ENCODE measurements at regions not wholly inside any gene's neighbourhood (a gene's known extent, or its start where the extent isn't known, plus 50 kb on each side); places are given as distances from the start of the nearest gene placed in this dataset.

DNA sequence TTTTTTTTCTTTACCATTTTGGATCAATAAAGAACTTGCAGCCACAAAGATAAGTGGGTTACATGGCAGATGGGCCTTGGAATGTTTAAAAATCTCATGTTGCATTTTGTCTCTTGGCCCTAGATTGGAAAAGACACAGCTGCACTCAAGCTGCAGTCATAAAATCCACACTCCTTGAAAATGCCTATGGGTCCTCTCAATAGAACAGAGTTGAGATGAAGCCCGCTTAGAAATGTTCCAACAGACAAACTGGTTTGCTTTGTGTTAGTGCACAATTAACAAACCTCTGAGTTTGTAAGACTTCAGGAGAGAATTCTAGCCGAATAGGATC lies 401.2 kb upstream of the CDIN1 start:
- H4K20me1 ChIP-seq (ENCODE audit: control insufficient read depth, insufficient read depth): no peaks in the 10 kb centered on the region
- no peak overlapping the region for H2AFZ ChIP-seq (ENCODE audit: control insufficient read depth, low read depth, low read length)
- no peak overlapping the region for H3K4me2 ChIP-seq (ENCODE audit: control insufficient read depth, insufficient read depth)
- H3K79me2 ChIP-seq (ENCODE audit: control insufficient read depth, insufficient read depth, low read length): no peaks in the 10 kb centered on the region
- intact Hi-C loops (cut with micrococcal nuclease; ENCODE audit: unreplicated experiment) (no loop called here), in situ Hi-C loops (cut with MboI) (no loop called here)
- H3K27me3 ChIP-seq (replicated peaks in 1 of 2; ENCODE audit: control insufficient read depth in 2 of 2, insufficient read depth in 2 of 2, low read length in 1 of 2): no peaks in the 10 kb centered on the region
- no peak overlapping the region for H3K9ac ChIP-seq (ENCODE audit: control insufficient read depth, insufficient read depth, low read length)
- 5% methylated on average over 2 of the region's 2 CpGs for WGBS (ENCODE audit: insufficient coverage, insufficient replicate concordance, low lambda C conversion rate, missing lambda C conversion rate)
- no peak for ATAC-seq
- no peak for FAIRE-seq
- H3K9me3 ChIP-seq (replicated peaks; ENCODE audit: control insufficient read depth, insufficient read depth, low read length): no peaks in the 10 kb centered on the region
- ChIA-PET CTCF (no interaction called here), POLR2A (no interaction called here), SMC1A (ENCODE audit: uncharacterized antibody, unreplicated experiment) (no interaction called here), RAD21 (ENCODE audit: unreplicated experiment) (no interaction called here)
- BruUV-seq (replicated peaks): no TSS peak
- no peak overlapping the region for H3K27ac ChIP-seq (ENCODE audit: control insufficient read depth, insufficient read depth)
- no peak for TF ChIP-seq TCF12 (IDR thresholded peaks at IDR 0.05; ENCODE audit: low read depth, low read length)
- no peak for TF ChIP-seq STAT1 (conservative IDR thresholded peaks at IDR 0.05)
- TF ChIP-seq DPF2 (IDR thresholded peaks at IDR 0.05): no peak
- no peak for TF ChIP-seq NR2C2 (IDR thresholded peaks at IDR 0.05; ENCODE audit: borderline replicate concordance, control insufficient read depth, insufficient read length, low read depth)
- TF ChIP-seq SP1 (IDR thresholded peaks at IDR 0.05; ENCODE audit: low read depth, low read length): no peak
- TF ChIP-seq ZNF274 (IDR thresholded peaks at IDR 0.05; ENCODE audit: insufficient read depth, insufficient read length): no peak
- TF ChIP-seq CBFB (IDR thresholded peaks at IDR 0.05; ENCODE audit: low read depth): no peak
- TF ChIP-seq HDAC2 (IDR thresholded peaks at IDR 0.05): no peak
- no peak for TF ChIP-seq IKZF1 (conservative IDR thresholded peaks at IDR 0.05)
- TF ChIP-seq, protein P1, sequence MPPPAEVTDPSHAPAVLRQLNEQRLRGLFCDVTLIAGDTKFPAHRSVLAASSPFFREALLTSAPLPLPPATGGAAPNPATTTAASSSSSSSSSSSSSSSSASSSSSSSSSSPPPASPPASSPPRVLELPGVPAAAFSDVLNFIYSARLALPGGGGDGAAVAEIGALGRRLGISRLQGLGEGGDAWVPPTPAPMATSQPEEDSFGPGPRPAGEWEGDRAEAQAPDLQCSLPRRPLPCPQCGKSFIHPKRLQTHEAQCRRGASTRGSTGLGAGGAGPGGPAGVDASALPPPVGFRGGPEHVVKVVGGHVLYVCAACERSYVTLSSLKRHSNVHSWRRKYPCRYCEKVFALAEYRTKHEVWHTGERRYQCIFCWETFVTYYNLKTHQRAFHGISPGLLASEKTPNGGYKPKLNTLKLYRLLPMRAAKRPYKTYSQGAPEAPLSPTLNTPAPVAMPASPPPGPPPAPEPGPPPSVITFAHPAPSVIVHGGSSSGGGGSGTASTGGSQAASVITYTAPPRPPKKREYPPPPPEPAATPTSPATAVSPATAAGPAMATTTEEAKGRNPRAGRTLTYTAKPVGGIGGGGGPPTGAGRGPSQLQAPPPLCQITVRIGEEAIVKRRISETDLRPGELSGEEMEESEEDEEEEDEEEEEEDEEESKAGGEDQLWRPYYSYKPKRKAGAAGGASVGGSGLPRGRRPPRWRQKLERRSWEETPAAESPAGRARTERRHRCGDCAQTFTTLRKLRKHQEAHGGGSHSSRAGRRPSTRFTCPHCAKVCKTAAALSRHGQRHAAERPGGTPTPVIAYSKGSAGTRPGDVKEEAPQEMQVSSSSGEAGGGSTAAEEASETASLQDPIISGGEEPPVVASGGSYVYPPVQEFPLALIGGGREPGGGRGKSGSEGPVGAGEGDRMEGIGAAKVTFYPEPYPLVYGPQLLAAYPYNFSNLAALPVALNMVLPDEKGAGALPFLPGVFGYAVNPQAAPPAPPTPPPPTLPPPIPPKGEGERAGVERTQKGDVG (CRISPR knock-in tag; IDR thresholded peaks at IDR 0.05): no peak
- no peak for TF ChIP-seq RBBP5 (conservative IDR thresholded peaks at IDR 0.05)
- no peak for TF ChIP-seq CEBPZ (IDR thresholded peaks at IDR 0.05; ENCODE audit: low read depth, low read length)
- TF ChIP-seq SRF (IDR thresholded peaks at IDR 0.05; ENCODE audit: low read depth in 2 of 2, low read length in 2 of 2): no peak
- H3K36me3 ChIP-seq (ENCODE audit: control insufficient read depth in 2 of 2, insufficient read depth in 2 of 2, low read length in 1 of 2): no peaks in the 10 kb centered on the region
- no peak overlapping the region for H3K4me3 ChIP-seq
- no peaks in the 10 kb centered on the region for H3K4me1 ChIP-seq (ENCODE audit: control insufficient read depth, insufficient read depth, low read length)
- no peak for DNase-seq (ENCODE audit: low read depth, low spot score)

Measured in GM12878 (cell line).